GM15510 (cell line): ENCODE measurements at regions not wholly inside any gene's neighbourhood (a gene's known extent, or its start where the extent isn't known, plus 50 kb on each side); places are given as distances from the start of the nearest gene placed in this dataset.
A peak's percentile ranks its signal among the peaks of the same experiment; 100 is the strongest.

Source experiments
- POLR2A ChIP-seq: IDR thresholded peaks from 3 replicates; pipeline ENCODE4 v1.6.1; 2011; ENCODE audit warnings: borderline replicate concordance; ENCODE audit not compliant: insufficient read length; ENCODE audit errors: extremely low read depth

GRCh38 chr7:25959168-25959734 lies 192.7 kb upstream of the NFE2L3 start:
- TF ChIP-seq POLR2A = no peak

- no peak for TF ChIP-seq POLR2A
Measured at GRCh38 chr7:25963733-25964132, 188.3 kb upstream of the NFE2L3 start.

GRCh38 chr7:25964483-25964991 lies 187.5 kb upstream of the NFE2L3 start:
- peak; percentile 48 for TF ChIP-seq POLR2A

GRCh38 chr7:25965405-25966123 lies 186.4 kb upstream of the NFE2L3 start:
- TF ChIP-seq POLR2A = no peak

- no peak for TF ChIP-seq POLR2A
Measured at GRCh38 chr7:25966469-25966868, 185.5 kb upstream of the NFE2L3 start.

GRCh38 chr7:25967278-25968204 lies 184.5 kb upstream of the NFE2L3 start:
- TF ChIP-seq POLR2A = peak; percentile 17

- TF ChIP-seq POLR2A = peak; percentile 24
Measured at GRCh38 chr7:25968205-25968993, 183.6 kb upstream of the NFE2L3 start.

- no peak for TF ChIP-seq POLR2A
Measured at GRCh38 chr7:25970356-25970755, 181.6 kb upstream of the NFE2L3 start.

- no peak for TF ChIP-seq POLR2A
Measured at GRCh38 chr7:25970911-25971310, 181.1 kb upstream of the NFE2L3 start.

GRCh38 chr7:25976630-25977029 lies 175.4 kb upstream of the NFE2L3 start:
- TF ChIP-seq POLR2A = no peak

GRCh38 chr7:25978466-25978865 lies 173.5 kb upstream of the NFE2L3 start:
- no peak for TF ChIP-seq POLR2A

- no peak for TF ChIP-seq POLR2A
Measured at GRCh38 chr7:25979605-25980004, 172.4 kb upstream of the NFE2L3 start.

GRCh38 chr7:25982684-25983083 lies 169.3 kb upstream of the NFE2L3 start:
- no peak for TF ChIP-seq POLR2A

GRCh38 chr7:25985196-25985595 lies 166.8 kb upstream of the NFE2L3 start:
- TF ChIP-seq POLR2A = no peak

GRCh38 chr7:25988640-25989039 lies 163.4 kb upstream of the NFE2L3 start:
- no peak for TF ChIP-seq POLR2A

- TF ChIP-seq POLR2A = no peak
Measured at GRCh38 chr7:25989140-25989705, 162.8 kb upstream of the NFE2L3 start.
